OCI-LY1 (cell line): ENCODE measurements at regions not wholly inside any gene's neighbourhood (a gene's known extent, or its start where the extent isn't known, plus 50 kb on each side); places are given as distances from the start of the nearest gene placed in this dataset.

Experiments
- H2AFZ ChIP-seq: fragments of 200-600 bp; sonication (generic), shearing (Covaris generic); 2 replicates; pipeline ENCODE4 v1.6.0; 2014; ENCODE audit warnings: antibody characterized with exemption, mild to moderate bottlenecking, low read length
- H3F3A ChIP-seq: fragments of 200-600 bp; sonication (generic), shearing (Covaris generic); 2 replicates; pipeline ENCODE4 v1.6.0; 2014; ENCODE audit warnings: mild to moderate bottlenecking, antibody characterized with exemption, low read length, moderate library complexity; ENCODE audit not compliant: insufficient read depth
- H3K27ac ChIP-seq: fragments of 200-600 bp; sonication (generic); 2 replicates; pipeline ENCODE4 v1.5.1; 2014; ENCODE audit warnings: low read length, mixed run types, mild to moderate bottlenecking, low read depth; ENCODE audit not compliant: poor library complexity, severe bottlenecking
- H3K27me3 ChIP-seq: fragments of 200-600 bp; sonication (generic); 2 replicates; pipeline ENCODE4 v1.6.0; 2014; ENCODE audit warnings: antibody characterized with exemption, mild to moderate bottlenecking, low read length, moderate library complexity; ENCODE audit not compliant: insufficient read depth
- H3K36me3 ChIP-seq: fragments of 200-600 bp; sonication (generic); 2 replicates; pipeline ENCODE4 v1.6.1; 2014; ENCODE audit warnings: mild to moderate bottlenecking, antibody characterized with exemption, low read length, moderate library complexity, mixed read lengths; ENCODE audit not compliant: insufficient read depth
- H3K4me1 ChIP-seq: fragments of 200-600 bp; sonication (generic); 2 replicates; pipeline ENCODE4 v1.5.1; 2014; ENCODE audit warnings: mild to moderate bottlenecking, low read length, moderate library complexity; ENCODE audit not compliant: insufficient read depth, severe bottlenecking
- H3K4me2 ChIP-seq: fragments of 200-600 bp; sonication (generic), shearing (Covaris generic); 2 replicates; pipeline ENCODE4 v1.6.1; 2014; ENCODE audit warnings: low read length
- H3K4me3 ChIP-seq: fragments of 200-600 bp; sonication (generic); 2 replicates; pipeline ENCODE4 v1.5.1; 2014; ENCODE audit warnings: low read length, low read depth, mild to moderate bottlenecking, mixed read lengths; ENCODE audit not compliant: poor library complexity, severe bottlenecking
- H3K79me2 ChIP-seq: fragments of 200-600 bp; shearing (Covaris generic); 2 replicates; pipeline ENCODE4 v1.6.1; 2016; ENCODE audit warnings: mixed run types, low read length, mixed read lengths; ENCODE audit not compliant: insufficient read depth
- H3K9ac ChIP-seq: fragments of 200-600 bp; sonication (generic), shearing (Covaris generic); 2 replicates; pipeline ENCODE4 v1.6.1; 2014; ENCODE audit warnings: mild to moderate bottlenecking, low read length, mixed read lengths
- H3K9me2 ChIP-seq: fragments of 200-600 bp; sonication (generic), shearing (Covaris generic); 2 replicates; pipeline ENCODE4 v1.6.1; 2014; ENCODE audit warnings: low read depth, mild to moderate bottlenecking, low read length, mixed read lengths
- H3K9me3 ChIP-seq: fragments of 200-600 bp; shearing (Covaris generic); 2 replicates; pipeline ENCODE4 v1.6.1; 2014; ENCODE audit warnings: low read length, mixed read lengths
- H4K20me1 ChIP-seq: fragments of 200-600 bp; sonication (generic), shearing (Covaris generic); 2 replicates; pipeline ENCODE4 v1.6.0; 2016; ENCODE audit warnings: mild to moderate bottlenecking, low read length; ENCODE audit not compliant: insufficient read depth
- EZH2 ChIP-seq: fragments of 200-600 bp; sonication (generic), shearing (Covaris generic); IDR thresholded peaks from 2 replicates; pipeline ENCODE4 v1.8.0; 2017; ENCODE audit warnings: borderline replicate concordance, mixed run types, mild to moderate bottlenecking, antibody characterized with exemption, low read length, moderate library complexity, mixed read lengths
- TF ChIP-seq, protein P1 (sequence below): fragments of 200-600 bp; sonication (generic), shearing (Covaris generic); IDR thresholded peaks from 2 replicates; pipeline ENCODE4 v1.5.1; 2017; ENCODE audit warnings: mild to moderate bottlenecking, antibody characterized with exemption, low read length, moderate library complexity, mixed read lengths

DNA sequence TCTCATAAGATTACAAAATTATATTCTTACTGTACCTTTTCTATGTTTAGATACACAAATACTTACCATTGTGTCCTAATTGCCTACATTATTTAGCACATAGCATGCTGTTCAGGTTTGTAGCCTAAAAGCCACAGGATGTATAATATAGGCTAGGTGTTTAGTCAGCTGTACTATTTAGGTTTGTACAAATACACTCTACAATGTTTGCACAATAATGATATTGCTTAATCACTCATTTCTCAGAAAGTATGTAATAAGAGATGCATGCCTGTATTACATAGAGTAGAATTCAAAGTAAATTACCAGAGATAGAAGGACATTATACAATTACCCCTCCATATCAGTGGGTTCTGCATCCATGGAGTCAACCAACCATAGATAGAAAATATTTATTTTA, 201.1 kb upstream of the COL3A1 start:
- no peaks in the 10 kb centered on the region for H3K79me2 ChIP-seq
- H3F3A ChIP-seq: no peaks in the 10 kb centered on the region
- H4K20me1 ChIP-seq: no peaks in the 10 kb centered on the region
- no peaks in the 10 kb centered on the region for H3K36me3 ChIP-seq
- no peak overlapping the region for H3K9ac ChIP-seq
- H3K4me1 ChIP-seq: no peaks in the 10 kb centered on the region
- no peak overlapping the region for H2AFZ ChIP-seq
- H3K9me3 ChIP-seq: no peaks in the 10 kb centered on the region
- no peak overlapping the region for H3K27ac ChIP-seq
- TF ChIP-seq EZH2: no peak
- TF ChIP-seq, protein P1, sequence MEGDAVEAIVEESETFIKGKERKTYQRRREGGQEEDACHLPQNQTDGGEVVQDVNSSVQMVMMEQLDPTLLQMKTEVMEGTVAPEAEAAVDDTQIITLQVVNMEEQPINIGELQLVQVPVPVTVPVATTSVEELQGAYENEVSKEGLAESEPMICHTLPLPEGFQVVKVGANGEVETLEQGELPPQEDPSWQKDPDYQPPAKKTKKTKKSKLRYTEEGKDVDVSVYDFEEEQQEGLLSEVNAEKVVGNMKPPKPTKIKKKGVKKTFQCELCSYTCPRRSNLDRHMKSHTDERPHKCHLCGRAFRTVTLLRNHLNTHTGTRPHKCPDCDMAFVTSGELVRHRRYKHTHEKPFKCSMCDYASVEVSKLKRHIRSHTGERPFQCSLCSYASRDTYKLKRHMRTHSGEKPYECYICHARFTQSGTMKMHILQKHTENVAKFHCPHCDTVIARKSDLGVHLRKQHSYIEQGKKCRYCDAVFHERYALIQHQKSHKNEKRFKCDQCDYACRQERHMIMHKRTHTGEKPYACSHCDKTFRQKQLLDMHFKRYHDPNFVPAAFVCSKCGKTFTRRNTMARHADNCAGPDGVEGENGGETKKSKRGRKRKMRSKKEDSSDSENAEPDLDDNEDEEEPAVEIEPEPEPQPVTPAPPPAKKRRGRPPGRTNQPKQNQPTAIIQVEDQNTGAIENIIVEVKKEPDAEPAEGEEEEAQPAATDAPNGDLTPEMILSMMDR: no peak
- H3K9me2 ChIP-seq: no peaks in the 10 kb centered on the region
- H3K27me3 ChIP-seq: no peaks in the 10 kb centered on the region
- no peak overlapping the region for H3K4me2 ChIP-seq
- H3K4me3 ChIP-seq: no peak overlapping the region

DNA sequence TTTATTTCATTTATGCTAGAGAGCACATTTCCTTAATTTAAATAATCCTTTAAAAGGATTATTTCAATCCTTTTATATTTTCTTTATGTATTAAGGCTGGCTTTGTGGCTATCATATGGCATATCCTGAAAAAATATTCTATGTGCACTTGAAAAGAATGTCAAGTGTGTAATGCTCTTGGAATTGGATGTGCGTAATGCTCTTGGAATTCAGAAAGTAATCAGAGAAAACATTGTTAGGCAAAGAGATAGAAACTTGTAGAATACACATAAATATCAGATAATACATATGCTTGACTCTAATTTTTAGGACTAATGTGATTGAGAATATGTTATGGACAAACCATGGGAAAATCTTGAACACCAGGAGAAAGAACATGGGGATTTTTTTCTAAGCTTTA, 197.5 kb upstream of the COL3A1 start:
- Histone ChIP-seq H3K9me3 (no peaks in the 10 kb centered on the region), H3K27ac (no peak overlapping the region), H2AFZ (no peak overlapping the region), H3F3A (no peaks in the 10 kb centered on the region), H3K9me2 (no peaks in the 10 kb centered on the region), H4K20me1 (no peaks in the 10 kb centered on the region), H3K4me2 (no peak overlapping the region), H3K4me1 (no peaks in the 10 kb centered on the region), H3K27me3 (no peaks in the 10 kb centered on the region), H3K79me2 (no peaks in the 10 kb centered on the region), H3K4me3 (no peak overlapping the region), H3K36me3 (no peaks in the 10 kb centered on the region), H3K9ac (no peak overlapping the region)
- TF ChIP-seq EZH2: no peak
- TF ChIP-seq, protein P1: no peak

DNA sequence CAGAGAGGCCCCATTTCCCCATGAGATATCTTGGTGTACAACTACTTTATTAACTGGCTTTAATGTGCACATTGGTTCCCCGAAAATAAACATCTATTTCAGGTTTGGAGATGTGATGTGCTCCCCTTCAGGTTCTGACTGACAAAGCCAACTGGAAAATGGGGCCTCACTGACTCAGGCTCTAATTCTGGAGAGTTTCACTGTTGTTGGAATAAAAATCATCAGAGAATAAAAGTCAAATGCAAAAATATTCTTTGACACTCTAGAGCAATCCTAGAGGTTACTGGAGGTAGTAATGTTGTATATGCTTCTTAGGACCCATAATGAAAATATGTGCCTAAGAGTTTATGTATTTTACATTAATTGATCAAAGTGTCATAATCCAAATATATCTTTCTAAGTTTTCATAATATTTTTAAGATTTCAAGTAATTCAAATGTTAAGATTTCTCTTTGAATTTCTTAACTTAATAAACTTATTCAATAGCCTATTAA, 189.9 kb upstream of the COL3A1 start:
- Histone ChIP-seq H3K4me3 (no peak overlapping the region), H3F3A (no peaks in the 10 kb centered on the region), H3K9ac (no peak overlapping the region), H2AFZ (no peak overlapping the region), H3K9me2 (no peaks in the 10 kb centered on the region), H3K79me2 (no peaks in the 10 kb centered on the region), H3K36me3 (no peaks in the 10 kb centered on the region), H3K9me3 (no peaks in the 10 kb centered on the region), H3K4me2 (no peak overlapping the region), H4K20me1 (no peaks in the 10 kb centered on the region), H3K27me3 (no peaks in the 10 kb centered on the region), H3K27ac (no peak overlapping the region), H3K4me1 (no peaks in the 10 kb centered on the region)
- TF ChIP-seq, protein P1: no peak
- TF ChIP-seq EZH2: no peak
